ENCODE measurements at regions not wholly inside any gene's neighbourhood (a gene's known extent, or its start where the extent isn't known, plus 50 kb on each side); places are given as distances from the start of the nearest gene placed in this dataset.

GRCh38 chr13:55815458-55816033 lies 1325.2 kb upstream of the PRR20A start:
- Histone ChIP-seq H3K4me3 (ENCODE audit: low read length) (no peak overlapping the region), H3K27ac (ENCODE audit: low read length) (no peak overlapping the region), H3K9me3 (ENCODE audit: control insufficient read depth, low read depth, low read length) (no peaks in the 10 kb centered on the region)

DNA sequence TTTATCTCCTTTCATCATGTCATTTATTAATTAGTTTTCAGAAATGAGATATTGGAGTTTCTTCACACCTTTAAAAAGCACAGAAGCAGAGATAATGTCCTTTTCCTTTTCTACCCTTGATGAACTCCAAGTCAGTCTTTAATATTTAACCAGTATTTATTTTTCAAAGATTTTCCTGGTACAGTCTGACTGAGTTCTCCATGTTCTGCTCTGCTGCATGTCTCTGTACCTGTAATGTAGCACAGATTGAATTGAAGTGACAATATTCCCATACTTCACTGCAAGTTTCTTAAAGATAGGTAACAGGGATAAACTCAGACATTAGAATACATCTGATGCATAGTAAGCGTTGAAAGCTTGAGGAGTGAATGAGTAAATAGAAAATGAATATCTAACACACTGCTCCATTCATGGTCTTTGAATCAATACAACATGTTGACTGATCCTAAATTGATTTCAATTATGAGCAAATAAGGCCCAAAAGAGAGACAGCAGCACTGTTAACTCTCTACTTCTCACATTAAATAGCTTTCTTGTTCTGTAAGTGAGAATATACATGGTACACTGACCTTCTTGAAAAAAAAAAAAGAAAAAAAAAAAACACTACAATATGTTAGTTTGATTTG lies 1323.6 kb upstream of the PRR20A start:
- Histone ChIP-seq H3K4me3 (ENCODE audit: low read length) (no peak overlapping the region), H3K4me1 (ENCODE audit: control insufficient read depth, low read depth, low read length) (no peaks in the 10 kb centered on the region), H3K9me3 (ENCODE audit: control insufficient read depth, low read depth, low read length) (no peaks in the 10 kb centered on the region), H3K27me3 (ENCODE audit: control insufficient read depth, insufficient read depth, low read length) (no peaks in the 10 kb centered on the region), H3K36me3 (ENCODE audit: control insufficient read depth, low read depth, low read length) (no peaks in the 10 kb centered on the region), H3K27ac (ENCODE audit: low read length) (no peak overlapping the region), H3K9ac (ENCODE audit: low read length) (no peak overlapping the region)

More at GRCh38 chr13:55815458-55816033, 1325.2 kb upstream of the PRR20A start:
- Histone ChIP-seq H3K36me3 (ENCODE audit: control insufficient read depth, low read depth, low read length) (no peaks in the 10 kb centered on the region), H3K4me1 (ENCODE audit: control insufficient read depth, low read depth, low read length) (no peaks in the 10 kb centered on the region), H3K27me3 (ENCODE audit: control insufficient read depth, insufficient read depth, low read length) (no peaks in the 10 kb centered on the region), H3K9ac (ENCODE audit: low read length) (no peak overlapping the region)

- H3K27me3 ChIP-seq (ENCODE audit: control insufficient read depth, insufficient read depth, low read length), result no peaks in the 10 kb centered on the region
- no peaks in the 10 kb centered on the region for H3K9me3 ChIP-seq (ENCODE audit: control insufficient read depth, low read depth, low read length)
- no peak overlapping the region for H3K9ac ChIP-seq (ENCODE audit: low read length)
- no peaks in the 10 kb centered on the region for H3K4me1 ChIP-seq (ENCODE audit: control insufficient read depth, low read depth, low read length)
- no peak overlapping the region for H3K4me3 ChIP-seq (ENCODE audit: low read length)
- H3K36me3 ChIP-seq (ENCODE audit: control insufficient read depth, low read depth, low read length), result no peaks in the 10 kb centered on the region
- no peak overlapping the region for H3K27ac ChIP-seq (ENCODE audit: low read length)
These were observed 1319.9 kb upstream of the PRR20A start for GRCh38 chr13:55820817-55821216.

- peaks cover 6% of the 10 kb centered on the region for H3K9me3 ChIP-seq (ENCODE audit: control insufficient read depth, low read depth, low read length)
- H3K27me3 ChIP-seq (ENCODE audit: control insufficient read depth, insufficient read depth, low read length), result no peaks in the 10 kb centered on the region
- no peak overlapping the region for H3K9ac ChIP-seq (ENCODE audit: low read length)
- H3K36me3 ChIP-seq (ENCODE audit: control insufficient read depth, low read depth, low read length), result no peaks in the 10 kb centered on the region
- no peak overlapping the region for H3K4me3 ChIP-seq (ENCODE audit: low read length)
- no peak overlapping the region for H3K27ac ChIP-seq (ENCODE audit: low read length)
- H3K4me1 ChIP-seq (ENCODE audit: control insufficient read depth, low read depth, low read length), result no peaks in the 10 kb centered on the region
These were observed 1271.1 kb upstream of the PRR20A start for GRCh38 chr13:55869648-55870047.

DNA sequence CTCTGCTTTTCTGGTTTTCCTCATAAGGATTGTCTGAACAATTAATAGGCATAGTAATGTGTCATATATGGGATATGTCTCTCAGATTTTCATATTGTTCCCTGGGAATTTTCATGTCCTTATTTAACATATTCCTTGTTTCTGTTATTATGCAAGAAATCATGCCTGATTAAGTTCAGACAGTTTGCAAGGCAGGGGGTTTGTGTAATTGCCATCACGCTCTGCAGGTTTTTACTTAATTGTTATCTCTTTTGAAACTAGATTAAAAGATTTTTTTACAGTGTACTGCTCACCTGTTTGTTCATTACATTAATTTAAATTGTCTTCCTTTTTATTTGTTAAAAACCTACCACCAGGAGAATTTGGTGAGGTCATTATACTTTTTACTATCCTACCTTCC lies 1253.2 kb upstream of the PRR20A start:
- Histone ChIP-seq H3K27me3 (ENCODE audit: control insufficient read depth, insufficient read depth, low read length) (no peaks in the 10 kb centered on the region), H3K9ac (ENCODE audit: low read length) (no peak overlapping the region), H3K27ac (ENCODE audit: low read length) (no peak overlapping the region), H3K36me3 (ENCODE audit: control insufficient read depth, low read depth, low read length) (no peaks in the 10 kb centered on the region), H3K9me3 (ENCODE audit: control insufficient read depth, low read depth, low read length) (no peaks in the 10 kb centered on the region), H3K4me3 (ENCODE audit: low read length) (no peak overlapping the region), H3K4me1 (ENCODE audit: control insufficient read depth, low read depth, low read length) (no peaks in the 10 kb centered on the region)

DNA sequence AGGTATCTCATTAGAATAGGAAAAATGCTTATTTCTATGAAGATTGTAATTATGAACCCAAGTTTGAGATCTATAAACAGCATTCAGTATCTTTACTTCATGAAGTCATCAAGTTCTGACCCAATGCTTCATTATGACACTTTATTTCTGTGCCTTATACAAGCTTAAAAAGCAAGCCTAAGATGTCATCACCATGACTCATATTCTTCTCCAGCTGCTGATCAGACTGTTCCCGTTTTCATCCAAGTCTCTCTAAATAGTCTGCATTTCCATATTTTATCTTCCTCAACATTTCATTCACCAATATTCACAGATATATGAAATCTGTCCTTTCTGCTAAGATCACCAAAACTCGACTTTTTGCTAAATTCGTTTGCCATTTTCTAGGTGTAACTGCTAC lies 1247.2 kb upstream of the PRR20A start:
- H3K27me3 ChIP-seq (ENCODE audit: control insufficient read depth, insufficient read depth, low read length), result no peaks in the 10 kb centered on the region
- no peaks in the 10 kb centered on the region for H3K9me3 ChIP-seq (ENCODE audit: control insufficient read depth, low read depth, low read length)
- no peaks in the 10 kb centered on the region for H3K36me3 ChIP-seq (ENCODE audit: control insufficient read depth, low read depth, low read length)
- no peak overlapping the region for H3K9ac ChIP-seq (ENCODE audit: low read length)
- no peak overlapping the region for H3K4me3 ChIP-seq (ENCODE audit: low read length)
- H3K4me1 ChIP-seq (ENCODE audit: control insufficient read depth, low read depth, low read length), result no peaks in the 10 kb centered on the region
- no peak overlapping the region for H3K27ac ChIP-seq (ENCODE audit: low read length)

DNA sequence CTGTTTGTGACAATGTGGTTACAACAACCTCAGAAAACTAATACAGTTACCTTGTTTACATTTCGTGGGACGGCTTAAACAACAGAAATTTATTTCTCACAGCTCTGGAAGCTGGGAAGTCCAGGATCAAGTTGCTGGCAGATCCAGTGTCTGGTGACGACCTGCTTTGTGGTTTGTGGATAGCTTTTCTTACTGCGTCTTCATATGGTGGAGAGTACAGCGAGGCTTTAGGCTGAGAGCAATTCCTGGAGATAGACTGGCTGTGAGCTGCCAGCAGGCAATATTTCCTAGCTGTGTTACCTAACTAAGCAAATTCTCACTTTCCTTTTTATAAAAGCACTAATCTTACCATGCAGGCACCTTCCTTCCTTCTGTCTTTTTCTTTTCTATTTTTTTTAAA lies 1203.5 kb upstream of the PRR20A start:
- H3K9ac ChIP-seq (ENCODE audit: low read length), result no peak overlapping the region
- H3K36me3 ChIP-seq (ENCODE audit: control insufficient read depth, low read depth, low read length), result no peaks in the 10 kb centered on the region
- no peaks in the 10 kb centered on the region for H3K27me3 ChIP-seq (ENCODE audit: control insufficient read depth, insufficient read depth, low read length)
- no peaks in the 10 kb centered on the region for H3K9me3 ChIP-seq (ENCODE audit: control insufficient read depth, low read depth, low read length)
- no peak overlapping the region for H3K27ac ChIP-seq (ENCODE audit: low read length)
- no peak overlapping the region for H3K4me3 ChIP-seq (ENCODE audit: low read length)
- peaks cover 8% of the 10 kb centered on the region for H3K4me1 ChIP-seq (ENCODE audit: control insufficient read depth, low read depth, low read length)

DNA sequence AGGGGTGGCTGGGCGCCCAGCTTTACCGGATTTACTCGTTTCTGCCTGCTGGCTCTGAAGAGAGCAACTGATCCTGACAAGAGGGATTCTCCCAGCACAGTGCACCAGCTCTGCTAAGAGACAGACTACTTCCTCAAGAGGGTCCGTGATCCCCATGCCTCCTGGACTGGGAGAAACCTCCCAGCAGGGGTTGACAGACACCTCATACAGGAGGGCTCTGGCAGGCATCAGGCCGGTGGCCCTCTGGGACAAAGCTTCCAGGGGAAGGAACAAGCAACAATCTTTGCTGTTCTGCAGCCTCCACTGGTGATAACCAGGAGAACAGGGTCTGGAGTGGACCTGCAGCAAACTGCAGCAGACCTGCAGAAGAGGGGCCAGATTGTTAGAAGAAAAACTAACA lies 1192.5 kb upstream of the PRR20A start:
- H3K4me3 ChIP-seq (ENCODE audit: low read length), result no peak overlapping the region
- no peak overlapping the region for H3K9ac ChIP-seq (ENCODE audit: low read length)
- no peaks in the 10 kb centered on the region for H3K36me3 ChIP-seq (ENCODE audit: control insufficient read depth, low read depth, low read length)
- H3K27me3 ChIP-seq (ENCODE audit: control insufficient read depth, insufficient read depth, low read length), result no peaks in the 10 kb centered on the region
- no peak overlapping the region for H3K27ac ChIP-seq (ENCODE audit: low read length)
- no peaks in the 10 kb centered on the region for H3K9me3 ChIP-seq (ENCODE audit: control insufficient read depth, low read depth, low read length)
- no peaks in the 10 kb centered on the region for H3K4me1 ChIP-seq (ENCODE audit: control insufficient read depth, low read depth, low read length)

DNA sequence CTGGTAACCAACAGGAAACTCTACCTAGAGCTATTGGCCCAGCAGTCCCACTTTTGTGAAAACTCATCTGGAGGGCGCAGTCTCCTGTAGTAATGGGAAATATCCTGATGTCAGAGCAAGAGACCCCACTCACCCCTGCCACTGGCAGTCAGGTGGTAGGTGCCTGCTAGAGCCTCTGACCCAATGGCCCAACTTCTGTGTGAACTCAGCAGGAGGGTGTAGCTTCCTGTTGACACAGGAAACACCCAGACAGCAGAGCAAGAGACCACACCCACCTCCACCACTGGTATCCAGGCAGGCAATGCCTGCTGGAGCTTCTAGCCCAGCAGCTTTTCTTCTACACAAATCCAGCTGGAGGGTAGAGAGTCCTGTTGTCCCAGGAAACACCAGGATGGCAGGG lies 1176.8 kb upstream of the PRR20A start:
- Histone ChIP-seq H3K9ac (ENCODE audit: low read length) (no peak overlapping the region), H3K36me3 (ENCODE audit: control insufficient read depth, low read depth, low read length) (no peaks in the 10 kb centered on the region), H3K9me3 (ENCODE audit: control insufficient read depth, low read depth, low read length) (no peaks in the 10 kb centered on the region), H3K27ac (ENCODE audit: low read length) (no peak overlapping the region), H3K27me3 (ENCODE audit: control insufficient read depth, insufficient read depth, low read length) (no peaks in the 10 kb centered on the region), H3K4me1 (ENCODE audit: control insufficient read depth, low read depth, low read length) (no peaks in the 10 kb centered on the region), H3K4me3 (ENCODE audit: low read length) (no peak overlapping the region)

GRCh38 chr13:55967055-55967454 lies 1173.7 kb upstream of the PRR20A start:
- H3K27me3 ChIP-seq (ENCODE audit: control insufficient read depth, insufficient read depth, low read length), result no peaks in the 10 kb centered on the region
- no peaks in the 10 kb centered on the region for H3K9me3 ChIP-seq (ENCODE audit: control insufficient read depth, low read depth, low read length)
- H3K4me3 ChIP-seq (ENCODE audit: low read length), result no peak overlapping the region
- H3K9ac ChIP-seq (ENCODE audit: low read length), result no peak overlapping the region
- H3K36me3 ChIP-seq (ENCODE audit: control insufficient read depth, low read depth, low read length), result no peaks in the 10 kb centered on the region
- no peaks in the 10 kb centered on the region for H3K4me1 ChIP-seq (ENCODE audit: control insufficient read depth, low read depth, low read length)
- H3K27ac ChIP-seq (ENCODE audit: low read length), result no peak overlapping the region

DNA sequence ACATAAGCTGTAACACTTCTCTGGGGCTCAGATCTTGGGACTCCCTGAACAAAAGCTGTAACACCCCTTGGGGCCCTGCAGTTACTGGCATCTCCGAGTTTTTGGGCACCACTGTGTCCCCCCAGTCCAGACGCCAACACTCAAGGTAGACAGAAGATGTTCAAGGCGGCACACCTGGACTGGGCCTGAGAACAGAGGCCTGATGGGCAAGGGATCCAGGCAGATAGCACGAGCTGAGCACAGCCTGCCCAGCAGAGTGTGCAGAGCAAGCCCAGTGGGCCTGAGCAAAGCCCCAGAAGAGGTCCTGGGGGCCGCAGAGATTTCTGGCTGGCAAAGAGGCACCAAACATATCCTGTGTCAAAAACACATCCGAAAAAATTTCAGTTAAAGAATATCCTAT lies 1163.3 kb upstream of the PRR20A start:
- Histone ChIP-seq H3K9me3 (ENCODE audit: control insufficient read depth, low read depth, low read length) (peaks cover 15% of the 10 kb centered on the region), H3K4me3 (ENCODE audit: low read length) (no peak overlapping the region), H3K4me1 (ENCODE audit: control insufficient read depth, low read depth, low read length) (no peaks in the 10 kb centered on the region), H3K36me3 (ENCODE audit: control insufficient read depth, low read depth, low read length) (no peaks in the 10 kb centered on the region), H3K27me3 (ENCODE audit: control insufficient read depth, insufficient read depth, low read length) (no peaks in the 10 kb centered on the region), H3K27ac (ENCODE audit: low read length) (no peak overlapping the region), H3K9ac (ENCODE audit: low read length) (no peak overlapping the region)

DNA sequence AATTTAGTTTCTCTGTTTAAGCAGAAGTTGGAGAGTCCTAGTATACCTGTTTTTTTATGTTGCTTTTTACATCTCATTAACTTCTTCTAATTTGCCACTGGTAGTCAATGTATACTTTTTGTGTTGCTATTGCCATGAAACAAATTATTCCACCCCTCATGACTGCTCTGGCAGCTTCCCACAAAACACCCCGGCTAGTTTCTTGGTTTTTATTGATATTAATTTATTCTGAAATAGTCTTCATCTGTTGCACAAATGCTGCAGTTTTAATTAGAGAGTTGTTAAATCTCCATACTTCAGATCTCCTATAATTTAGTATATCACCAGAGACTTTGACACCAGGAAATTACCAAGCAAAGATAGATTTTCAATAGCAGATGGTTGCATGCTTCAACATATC lies 1159.3 kb upstream of the PRR20A start:
- Histone ChIP-seq H3K27ac (ENCODE audit: low read length) (no peak overlapping the region), H3K4me1 (ENCODE audit: control insufficient read depth, low read depth, low read length) (no peaks in the 10 kb centered on the region), H3K36me3 (ENCODE audit: control insufficient read depth, low read depth, low read length) (no peaks in the 10 kb centered on the region), H3K27me3 (ENCODE audit: control insufficient read depth, insufficient read depth, low read length) (no peaks in the 10 kb centered on the region), H3K4me3 (ENCODE audit: low read length) (no peak overlapping the region), H3K9ac (ENCODE audit: low read length) (no peak overlapping the region), H3K9me3 (ENCODE audit: control insufficient read depth, low read depth, low read length) (peaks cover 14% of the 10 kb centered on the region)
